HEK293 (cell line): ENCODE measurements at regions not wholly inside any gene's neighbourhood (a gene's known extent, or its start where the extent isn't known, plus 50 kb on each side); places are given as distances from the start of the nearest gene placed in this dataset.

Experiments
- CTCF ChIA-PET: fragments of 350-600 bp; formaldehyde crosslinking; extraction: SDS; loops from one replicate; lab custom pipeline; 2021; ENCODE audit warnings: antibody characterized with exemption; lab: Yijun Ruan, JAX
- POLR2A ChIA-PET: fragments of 300-600 bp; formaldehyde crosslinking; extraction: SDS; loops from one replicate; lab custom pipeline; 2020; ENCODE audit warnings: antibody characterized with exemption, inconsistent platforms; lab: Yijun Ruan, JAX
- H3K27ac ChIP-seq: fragments of 200-500 bp; sonication (Bioruptor generic); 2 replicates; pipeline ENCODE4 v1.5.1; 2014; ENCODE audit warnings: low read depth, low read length, control low read depth, inconsistent platforms; ENCODE audit errors: extremely low read depth
- H3K36me3 ChIP-seq, 2 experiments: fragments of 200-500 bp in 1 of 2; sonication (Bioruptor generic) in 1 of 2; 1 replicate in 1 of 2; 2 replicates in 1 of 2; pipeline ENCODE4 v1.5.1; 2014 to 2017; ENCODE audit warnings: inconsistent platforms in 2 of 2, low read length in 2 of 2; ENCODE audit not compliant: control insufficient read depth in 2 of 2, insufficient read depth in 1 of 2
- H3K4me1 ChIP-seq: fragments of 200-500 bp; sonication (Bioruptor generic); 2 replicates; pipeline ENCODE4 v1.5.1; 2014; ENCODE audit warnings: mild to moderate bottlenecking, low read length, inconsistent platforms; ENCODE audit not compliant: control insufficient read depth, insufficient read depth
- H3K4me3 ChIP-seq: 2 replicates; pipeline ENCODE4 v1.5.1; 2011; ENCODE audit warnings: low read depth, mild to moderate bottlenecking, control low read depth, low read length, moderate library complexity
- H3K9me3 ChIP-seq: fragments of 200-500 bp; sonication (Bioruptor generic); 2 replicates; pipeline ENCODE4 v1.5.1; 2014; ENCODE audit warnings: low read depth, low read length, inconsistent platforms; ENCODE audit not compliant: control insufficient read depth, insufficient read depth
- BCL11A ChIP-seq: fragments of 450-650 bp; formaldehyde crosslinking; IDR thresholded peaks from 2 replicates; pipeline ENCODE4 v1.5.1; 2016; ENCODE audit warnings: low read depth, missing biosample characterization, missing genetic modification characterization
- GLIS1 ChIP-seq: fragments of 450-650 bp; formaldehyde crosslinking; IDR thresholded peaks from 2 replicates; pipeline ENCODE4 v1.5.1; 2016; ENCODE audit warnings: missing biosample characterization, missing genetic modification characterization
- HOXC10 ChIP-seq: sonication (generic); formaldehyde crosslinking; IDR thresholded peaks from 2 replicates; pipeline ENCODE4 v1.8.1; 2023; ENCODE audit warnings: mild to moderate bottlenecking, missing genetic modification reagents
- KLF7 ChIP-seq: fragments of 450-650 bp; formaldehyde crosslinking; IDR thresholded peaks from 2 replicates; pipeline ENCODE4 v1.5.1; 2016; ENCODE audit warnings: missing biosample characterization, missing genetic modification characterization, borderline replicate concordance
- MEIS1 ChIP-seq: sonication (generic); formaldehyde crosslinking; IDR thresholded peaks from 2 replicates; pipeline ENCODE4 v1.8.1; 2022; ENCODE audit warnings: missing genetic modification reagents, mild to moderate bottlenecking, borderline replicate concordance
- SP3 ChIP-seq: fragments of 450-650 bp; formaldehyde crosslinking; IDR thresholded peaks from 2 replicates; pipeline ENCODE4 v1.5.1; 2016; ENCODE audit warnings: missing biosample characterization, missing genetic modification characterization
- YY1 ChIP-seq: fragments of 450-650 bp; formaldehyde crosslinking; IDR thresholded peaks from 2 replicates; pipeline ENCODE4 v1.5.1; 2018; ENCODE audit warnings: missing biosample characterization, missing genetic modification characterization
- YY2 ChIP-seq: fragments of 450-650 bp; formaldehyde crosslinking; IDR thresholded peaks from 2 replicates; pipeline ENCODE4 v1.5.1; 2016; ENCODE audit warnings: missing biosample characterization, missing genetic modification characterization
- ZBTB20 ChIP-seq: fragments of 450-650 bp; formaldehyde crosslinking; IDR thresholded peaks from 2 replicates; pipeline ENCODE4 v1.5.1; 2016; ENCODE audit warnings: missing biosample characterization, missing genetic modification characterization
- ZNF138 ChIP-seq: fragments of 450-650 bp; formaldehyde crosslinking; IDR thresholded peaks from 2 replicates; pipeline ENCODE4 v1.5.1; 2016; ENCODE audit warnings: missing biosample characterization, missing genetic modification characterization, borderline replicate concordance
- ZNF223 ChIP-seq: fragments of 450-650 bp; formaldehyde crosslinking; IDR thresholded peaks from 2 replicates; pipeline ENCODE4 v1.5.1; 2016; ENCODE audit warnings: missing biosample characterization, missing genetic modification characterization
- ZNF501 ChIP-seq: fragments of 450-650 bp; formaldehyde crosslinking; IDR thresholded peaks from 2 replicates; pipeline ENCODE4 v1.5.1; 2016; ENCODE audit warnings: missing biosample characterization, missing genetic modification characterization
- ZNF529 ChIP-seq: fragments of 450-650 bp; formaldehyde crosslinking; IDR thresholded peaks from 2 replicates; pipeline ENCODE4 v1.5.1; 2017; ENCODE audit warnings: missing genetic modification characterization, missing biosample characterization; ENCODE audit not compliant: insufficient replicate concordance
- ZNF555 ChIP-seq: fragments of 450-650 bp; formaldehyde crosslinking; conservative IDR thresholded peaks from 2 replicates; pipeline ENCODE4 v1.5.1; 2017; ENCODE audit warnings: missing biosample characterization, mild to moderate bottlenecking, missing genetic modification characterization, inconsistent platforms
- ZNF629 ChIP-seq: fragments of 450-650 bp; formaldehyde crosslinking; IDR thresholded peaks from 2 replicates; pipeline ENCODE4 v1.5.1; 2017; ENCODE audit warnings: missing biosample characterization, missing genetic modification characterization
- ZSCAN5A ChIP-seq: fragments of 450-650 bp; formaldehyde crosslinking; IDR thresholded peaks from 2 replicates; pipeline ENCODE4 v1.5.1; 2016; ENCODE audit warnings: missing biosample characterization, missing genetic modification characterization
- TF ChIP-seq, protein P1 (sequence below): fragments of 450-650 bp; formaldehyde crosslinking; optimal IDR thresholded peaks from 2 replicates; pipeline ENCODE3; 2016; ENCODE audit warnings: missing biosample characterization, mild to moderate bottlenecking, missing genetic modification characterization
- TF ChIP-seq, protein P2 (sequence below): fragments of 450-650 bp; formaldehyde crosslinking; IDR thresholded peaks from 2 replicates; pipeline ENCODE4 v1.5.1; 2016; ENCODE audit warnings: missing biosample characterization, missing genetic modification characterization
- TF ChIP-seq, protein P3 (sequence below): fragments of 450-650 bp; formaldehyde crosslinking; IDR thresholded peaks from 2 replicates; pipeline ENCODE4 v1.5.1; 2016; ENCODE audit warnings: missing biosample characterization, missing genetic modification characterization
- TF ChIP-seq, protein P4 (sequence below): fragments of 450-650 bp; formaldehyde crosslinking; IDR thresholded peaks from 2 replicates; pipeline ENCODE4; 2016; ENCODE audit warnings: missing biosample characterization, missing genetic modification characterization
- TF ChIP-seq, protein P5 (sequence below): fragments of 450-650 bp; IDR thresholded peaks from 2 replicates; pipeline ENCODE4 v1.5.1; 2018; ENCODE audit warnings: missing biosample characterization, missing genetic modification characterization
- TF ChIP-seq, protein P6 (sequence below): fragments of 450-650 bp; formaldehyde crosslinking; IDR thresholded peaks from 2 replicates; pipeline ENCODE4 v1.5.1; 2017; ENCODE audit warnings: missing biosample characterization, missing genetic modification characterization
- TF ChIP-seq, protein P7 (sequence below): fragments of 450-650 bp; formaldehyde crosslinking; IDR thresholded peaks from 2 replicates; pipeline ENCODE4 v1.5.1; 2016; ENCODE audit warnings: missing biosample characterization, missing genetic modification characterization

DNA sequence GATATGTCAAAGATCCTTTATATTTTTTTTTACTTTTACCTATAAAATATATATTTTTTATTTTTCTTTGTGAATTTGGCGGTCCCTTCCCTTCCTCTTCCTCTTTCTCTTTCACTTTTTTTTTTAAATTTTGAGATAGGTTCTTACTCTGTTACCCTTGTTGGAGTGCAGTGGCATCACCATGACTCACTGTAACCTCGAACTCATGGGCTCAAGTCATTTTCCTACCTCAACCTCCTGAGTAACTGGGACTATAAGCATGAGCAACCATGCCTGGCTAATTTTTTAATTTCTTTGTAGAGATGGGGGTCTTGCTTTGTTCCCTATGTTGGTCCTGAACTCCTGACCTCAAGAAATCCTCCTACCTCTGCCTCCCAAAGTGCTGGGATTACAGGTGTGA lies 258.0 kb upstream of the CLINT1 start:
- no peaks in the 10 kb centered on the region for H3K9me3 ChIP-seq
- H3K4me3 ChIP-seq, result no peak overlapping the region
- ChIA-PET CTCF (no interaction called here), POLR2A (no interaction called here)
- peaks cover 10% of the 10 kb centered on the region; the same call in 1 of the 2 replicates for H3K4me1 ChIP-seq
- H3K27ac ChIP-seq, result no peak overlapping the region
- TF ChIP-seq GLIS1 (tag by site-specific recombination), result no peak
- TF ChIP-seq ZNF555, result no peak
- TF ChIP-seq, protein P1, sequence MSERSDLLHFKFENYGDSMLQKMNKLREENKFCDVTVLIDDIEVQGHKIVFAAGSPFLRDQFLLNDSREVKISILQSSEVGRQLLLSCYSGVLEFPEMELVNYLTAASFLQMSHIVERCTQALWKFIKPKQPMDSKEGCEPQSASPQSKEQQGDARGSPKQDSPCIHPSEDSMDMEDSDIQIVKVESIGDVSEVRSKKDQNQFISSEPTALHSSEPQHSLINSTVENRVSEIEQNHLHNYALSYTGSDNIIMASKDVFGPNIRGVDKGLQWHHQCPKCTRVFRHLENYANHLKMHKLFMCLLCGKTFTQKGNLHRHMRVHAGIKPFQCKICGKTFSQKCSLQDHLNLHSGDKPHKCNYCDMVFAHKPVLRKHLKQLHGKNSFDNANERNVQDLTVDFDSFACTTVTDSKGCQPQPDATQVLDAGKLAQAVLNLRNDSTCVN (tag by site-specific recombination), result no peak
- TF ChIP-seq, protein P2, sequence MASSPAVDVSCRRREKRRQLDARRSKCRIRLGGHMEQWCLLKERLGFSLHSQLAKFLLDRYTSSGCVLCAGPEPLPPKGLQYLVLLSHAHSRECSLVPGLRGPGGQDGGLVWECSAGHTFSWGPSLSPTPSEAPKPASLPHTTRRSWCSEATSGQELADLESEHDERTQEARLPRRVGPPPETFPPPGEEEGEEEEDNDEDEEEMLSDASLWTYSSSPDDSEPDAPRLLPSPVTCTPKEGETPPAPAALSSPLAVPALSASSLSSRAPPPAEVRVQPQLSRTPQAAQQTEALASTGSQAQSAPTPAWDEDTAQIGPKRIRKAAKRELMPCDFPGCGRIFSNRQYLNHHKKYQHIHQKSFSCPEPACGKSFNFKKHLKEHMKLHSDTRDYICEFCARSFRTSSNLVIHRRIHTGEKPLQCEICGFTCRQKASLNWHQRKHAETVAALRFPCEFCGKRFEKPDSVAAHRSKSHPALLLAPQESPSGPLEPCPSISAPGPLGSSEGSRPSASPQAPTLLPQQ (tag by site-specific recombination), result no peak
- TF ChIP-seq MEIS1 (CRISPR knock-in tag), result no peak
- no peaks in the 10 kb centered on the region for H3K36me3 ChIP-seq

GRCh38 chr5:158115468-158115867 lies 256.5 kb upstream of the CLINT1 start:
- no peak for TF ChIP-seq ZNF223
- TF ChIP-seq SP3 (tag by site-specific recombination), result no peak
- TF ChIP-seq, protein P3, sequence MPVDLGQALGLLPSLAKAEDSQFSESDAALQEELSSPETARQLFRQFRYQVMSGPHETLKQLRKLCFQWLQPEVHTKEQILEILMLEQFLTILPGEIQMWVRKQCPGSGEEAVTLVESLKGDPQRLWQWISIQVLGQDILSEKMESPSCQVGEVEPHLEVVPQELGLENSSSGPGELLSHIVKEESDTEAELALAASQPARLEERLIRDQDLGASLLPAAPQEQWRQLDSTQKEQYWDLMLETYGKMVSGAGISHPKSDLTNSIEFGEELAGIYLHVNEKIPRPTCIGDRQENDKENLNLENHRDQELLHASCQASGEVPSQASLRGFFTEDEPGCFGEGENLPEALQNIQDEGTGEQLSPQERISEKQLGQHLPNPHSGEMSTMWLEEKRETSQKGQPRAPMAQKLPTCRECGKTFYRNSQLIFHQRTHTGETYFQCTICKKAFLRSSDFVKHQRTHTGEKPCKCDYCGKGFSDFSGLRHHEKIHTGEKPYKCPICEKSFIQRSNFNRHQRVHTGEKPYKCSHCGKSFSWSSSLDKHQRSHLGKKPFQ (tag by site-specific recombination), result no peak
- no peak for TF ChIP-seq HOXC10 (CRISPR knock-in tag)
- TF ChIP-seq ZBTB20 (tag by site-specific recombination), result no peak
- TF ChIP-seq ZNF629, result no peak
- TF ChIP-seq BCL11A (tag by site-specific recombination), result no peak
- TF ChIP-seq, protein P4, sequence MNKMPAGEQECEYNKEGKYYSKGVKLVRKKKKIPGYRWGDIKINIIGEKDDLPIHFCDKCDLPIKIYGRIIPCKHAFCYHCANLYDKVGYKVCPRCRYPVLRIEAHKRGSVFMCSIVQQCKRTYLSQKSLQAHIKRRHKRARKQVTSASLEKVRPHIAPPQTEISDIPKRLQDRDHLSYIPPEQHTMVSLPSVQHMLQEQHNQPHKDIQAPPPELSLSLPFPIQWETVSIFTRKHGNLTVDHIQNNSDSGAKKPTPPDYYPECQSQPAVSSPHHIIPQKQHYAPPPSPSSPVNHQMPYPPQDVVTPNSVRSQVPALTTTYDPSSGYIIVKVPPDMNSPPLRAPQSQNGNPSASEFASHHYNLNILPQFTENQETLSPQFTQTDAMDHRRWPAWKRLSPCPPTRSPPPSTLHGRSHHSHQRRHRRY, result no peak
- TF ChIP-seq ZNF529 (tag by site-specific recombination), result no peak
- TF ChIP-seq KLF7 (tag by site-specific recombination), result no peak
- TF ChIP-seq, protein P5, sequence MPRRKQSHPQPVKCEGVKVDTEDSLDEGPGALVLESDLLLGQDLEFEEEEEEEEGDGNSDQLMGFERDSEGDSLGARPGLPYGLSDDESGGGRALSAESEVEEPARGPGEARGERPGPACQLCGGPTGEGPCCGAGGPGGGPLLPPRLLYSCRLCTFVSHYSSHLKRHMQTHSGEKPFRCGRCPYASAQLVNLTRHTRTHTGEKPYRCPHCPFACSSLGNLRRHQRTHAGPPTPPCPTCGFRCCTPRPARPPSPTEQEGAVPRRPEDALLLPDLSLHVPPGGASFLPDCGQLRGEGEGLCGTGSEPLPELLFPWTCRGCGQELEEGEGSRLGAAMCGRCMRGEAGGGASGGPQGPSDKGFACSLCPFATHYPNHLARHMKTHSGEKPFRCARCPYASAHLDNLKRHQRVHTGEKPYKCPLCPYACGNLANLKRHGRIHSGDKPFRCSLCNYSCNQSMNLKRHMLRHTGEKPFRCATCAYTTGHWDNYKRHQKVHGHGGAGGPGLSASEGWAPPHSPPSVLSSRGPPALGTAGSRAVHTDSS (tag by site-specific recombination), result no peak
- TF ChIP-seq, protein P6, sequence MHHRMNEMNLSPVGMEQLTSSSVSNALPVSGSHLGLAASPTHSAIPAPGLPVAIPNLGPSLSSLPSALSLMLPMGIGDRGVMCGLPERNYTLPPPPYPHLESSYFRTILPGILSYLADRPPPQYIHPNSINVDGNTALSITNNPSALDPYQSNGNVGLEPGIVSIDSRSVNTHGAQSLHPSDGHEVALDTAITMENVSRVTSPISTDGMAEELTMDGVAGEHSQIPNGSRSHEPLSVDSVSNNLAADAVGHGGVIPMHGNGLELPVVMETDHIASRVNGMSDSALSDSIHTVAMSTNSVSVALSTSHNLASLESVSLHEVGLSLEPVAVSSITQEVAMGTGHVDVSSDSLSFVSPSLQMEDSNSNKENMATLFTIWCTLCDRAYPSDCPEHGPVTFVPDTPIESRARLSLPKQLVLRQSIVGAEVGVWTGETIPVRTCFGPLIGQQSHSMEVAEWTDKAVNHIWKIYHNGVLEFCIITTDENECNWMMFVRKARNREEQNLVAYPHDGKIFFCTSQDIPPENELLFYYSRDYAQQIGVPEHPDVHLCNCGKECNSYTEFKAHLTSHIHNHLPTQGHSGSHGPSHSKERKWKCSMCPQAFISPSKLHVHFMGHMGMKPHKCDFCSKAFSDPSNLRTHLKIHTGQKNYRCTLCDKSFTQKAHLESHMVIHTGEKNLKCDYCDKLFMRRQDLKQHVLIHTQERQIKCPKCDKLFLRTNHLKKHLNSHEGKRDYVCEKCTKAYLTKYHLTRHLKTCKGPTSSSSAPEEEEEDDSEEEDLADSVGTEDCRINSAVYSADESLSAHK (tag by site-specific recombination), result no peak
- TF ChIP-seq ZSCAN5A (tag by site-specific recombination), result no peak
- TF ChIP-seq ZNF138 (tag by site-specific recombination), result no peak
- no peak for TF ChIP-seq YY2 (tag by site-specific recombination)
- TF ChIP-seq, protein P7, sequence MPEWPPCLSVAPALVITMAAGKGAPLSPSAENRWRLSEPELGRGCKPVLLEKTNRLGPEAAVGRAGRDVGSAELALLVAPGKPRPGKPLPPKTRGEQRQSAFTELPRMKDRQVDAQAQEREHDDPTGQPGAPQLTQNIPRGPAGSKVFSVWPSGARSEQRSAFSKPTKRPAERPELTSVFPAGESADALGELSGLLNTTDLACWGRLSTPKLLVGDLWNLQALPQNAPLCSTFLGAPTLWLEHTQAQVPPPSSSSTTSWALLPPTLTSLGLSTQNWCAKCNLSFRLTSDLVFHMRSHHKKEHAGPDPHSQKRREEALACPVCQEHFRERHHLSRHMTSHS (tag by site-specific recombination), result no peak
- TF ChIP-seq YY1, result no peak
- no peak for TF ChIP-seq ZNF501 (tag by site-specific recombination)
- TF ChIP-seq, all 188 proteins: peak for 0
- no peaks in the 10 kb centered on the region for H3K36me3 ChIP-seq
- H3K9me3 ChIP-seq, result no peaks in the 10 kb centered on the region
- CTCF ChIA-PET, result no interaction called here
- no peak overlapping the region for H3K27ac ChIP-seq
- no peak overlapping the region for H3K4me3 ChIP-seq
- POLR2A ChIA-PET, result no interaction called here
- H3K4me1 ChIP-seq, result peaks cover 10% of the 10 kb centered on the region; the same call in 1 of the 2 replicates
